Thyroid gland (tissue), 4 donors: ENCODE measurements at regions not wholly inside any gene's neighbourhood (a gene's known extent, or its start where the extent isn't known, plus 50 kb on each side); places are given as distances from the start of the nearest gene placed in this dataset.

ENCODE experiments used
- POLR2A ChIP-seq, 2 donors: fragments of 450-650 bp; IDR thresholded peaks; one replicate each; pipeline ENCODE4 v1.6.1; 2017; ENCODE audit warnings: antibody characterized with exemption in 2 of 2, mild to moderate bottlenecking in 2 of 2, moderate library complexity in 1 of 2
- TF ChIP-seq, protein P1 (sequence below), 6 experiments: fragments of 200-600 bp in 3 of 6; fragments of 450-650 bp in 3 of 6; sonication (generic) in 3 of 6; IDR thresholded peaks; one replicate each; pipeline ENCODE4 v1.5.1; 2016 to 2019; ENCODE audit warnings: antibody characterized with exemption in 6 of 6, mild to moderate bottlenecking in 2 of 6, inconsistent platforms in 1 of 6, moderate library complexity in 1 of 6

GRCh38 chr13:61146158-61146557 lies 269.5 kb downstream of the PCDH20 start:
- TF ChIP-seq, protein P1, sequence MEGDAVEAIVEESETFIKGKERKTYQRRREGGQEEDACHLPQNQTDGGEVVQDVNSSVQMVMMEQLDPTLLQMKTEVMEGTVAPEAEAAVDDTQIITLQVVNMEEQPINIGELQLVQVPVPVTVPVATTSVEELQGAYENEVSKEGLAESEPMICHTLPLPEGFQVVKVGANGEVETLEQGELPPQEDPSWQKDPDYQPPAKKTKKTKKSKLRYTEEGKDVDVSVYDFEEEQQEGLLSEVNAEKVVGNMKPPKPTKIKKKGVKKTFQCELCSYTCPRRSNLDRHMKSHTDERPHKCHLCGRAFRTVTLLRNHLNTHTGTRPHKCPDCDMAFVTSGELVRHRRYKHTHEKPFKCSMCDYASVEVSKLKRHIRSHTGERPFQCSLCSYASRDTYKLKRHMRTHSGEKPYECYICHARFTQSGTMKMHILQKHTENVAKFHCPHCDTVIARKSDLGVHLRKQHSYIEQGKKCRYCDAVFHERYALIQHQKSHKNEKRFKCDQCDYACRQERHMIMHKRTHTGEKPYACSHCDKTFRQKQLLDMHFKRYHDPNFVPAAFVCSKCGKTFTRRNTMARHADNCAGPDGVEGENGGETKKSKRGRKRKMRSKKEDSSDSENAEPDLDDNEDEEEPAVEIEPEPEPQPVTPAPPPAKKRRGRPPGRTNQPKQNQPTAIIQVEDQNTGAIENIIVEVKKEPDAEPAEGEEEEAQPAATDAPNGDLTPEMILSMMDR (IDR thresholded peaks at IDR 0.05) = no peak
- no peak for TF ChIP-seq POLR2A (IDR thresholded peaks at IDR 0.05)
